NCI-H1092 treated with DMSO at 0.1 percent for 48 hours (cell line): ENCODE measurements at regions not wholly inside any gene's neighbourhood (a gene's known extent, or its start where the extent isn't known, plus 50 kb on each side); places are given as distances from the start of the nearest gene placed in this dataset.

Source experiments
- DNase-seq: peaks from one replicate; lab custom pipeline; 2025; lab: John Stamatoyannopoulos, UW

GRCh38 chr5:51449026-51449425 is 65.8 kb downstream of the ISL1 start:
- DNase-seq, result no peak

DNA sequence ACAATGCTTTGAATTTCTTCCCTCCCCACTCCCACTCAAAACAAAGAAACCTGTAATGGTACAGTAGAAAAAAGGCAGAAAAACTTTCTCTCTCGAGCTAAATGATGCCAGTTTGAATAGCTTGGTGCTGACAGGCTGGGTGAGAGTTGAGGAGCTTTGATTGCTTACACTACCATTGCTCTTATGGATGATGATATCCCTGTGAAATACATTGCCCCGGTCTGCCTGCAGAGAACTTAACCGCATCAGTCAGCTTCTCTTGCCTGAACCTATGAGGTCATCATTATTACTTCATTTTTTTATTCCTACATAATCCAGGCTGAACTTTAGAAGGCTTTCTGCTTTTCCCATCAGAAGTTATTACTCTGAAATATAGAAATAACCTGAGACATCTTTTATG is 69.3 kb downstream of the ISL1 start:
- DNase-seq, result no peak

- DNase-seq, result no peak
Observed at GRCh38 chr5:51465165-51465564, 81.9 kb downstream of the ISL1 start.

DNA sequence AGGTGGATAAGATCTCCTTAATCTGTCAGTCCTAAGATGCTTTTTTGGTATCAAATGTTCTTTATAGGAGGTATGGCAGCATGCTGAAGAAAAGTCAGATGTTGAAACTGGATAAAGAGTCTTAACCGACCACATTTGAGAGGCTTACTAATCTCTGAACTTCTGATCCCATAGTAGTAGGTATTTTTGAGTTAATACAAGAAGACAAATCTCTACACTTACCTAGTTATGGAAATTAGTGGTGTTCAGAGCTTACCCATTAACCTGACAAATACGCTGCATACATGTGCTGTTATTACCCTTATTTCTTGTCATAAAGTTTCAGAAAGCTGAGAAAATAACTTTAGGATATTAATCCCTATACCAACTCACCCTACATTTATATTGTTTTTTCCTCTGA is 83.0 kb downstream of the ISL1 start:
- DNase-seq, result no peak

GRCh38 chr5:51468196-51468595 is 84.9 kb downstream of the ISL1 start:
- DNase-seq, result no peak

- DNase-seq, result no peak
Observed at GRCh38 chr5:51471630-51472029, 88.4 kb downstream of the ISL1 start.

DNA sequence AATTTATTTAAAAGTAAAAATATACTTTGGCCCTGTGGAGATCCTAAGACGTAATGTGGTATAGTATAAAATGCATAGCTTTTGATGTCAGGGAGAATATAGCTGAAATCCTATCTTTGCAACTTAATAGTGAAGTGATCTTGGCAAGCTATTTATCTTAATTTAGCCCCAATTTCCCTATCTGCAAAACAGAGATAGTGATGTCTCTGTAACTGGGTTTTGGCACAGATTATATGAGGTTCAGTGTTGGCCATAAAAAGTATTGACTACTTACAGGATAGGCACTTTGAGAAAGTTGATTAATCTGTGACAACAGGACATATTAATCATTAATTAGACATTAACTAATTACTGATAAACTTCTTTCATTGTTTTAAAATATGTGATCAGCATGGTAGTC is 89.2 kb downstream of the ISL1 start:
- DNase-seq, result no peak

DNA sequence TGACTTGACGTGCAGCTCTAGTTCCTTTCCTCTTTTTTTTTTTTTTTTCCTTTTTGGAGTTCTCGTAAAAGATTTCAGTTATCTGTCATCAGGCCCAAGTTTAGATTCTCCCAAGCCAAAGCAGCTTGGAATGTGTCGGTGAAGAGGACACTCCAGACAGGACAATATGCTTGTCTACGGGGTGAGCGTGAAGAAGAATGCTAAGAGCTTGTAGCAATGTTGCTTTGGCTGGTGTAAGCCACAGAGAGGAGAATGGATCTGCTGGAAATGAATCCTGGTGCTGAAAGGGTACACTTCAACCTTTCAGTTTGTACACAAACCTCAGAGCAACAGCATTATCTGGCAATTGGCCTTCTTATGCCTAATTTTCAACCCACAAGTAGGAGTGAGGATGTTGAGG is 92.4 kb downstream of the ISL1 start:
- DNase-seq, result no peak

DNA sequence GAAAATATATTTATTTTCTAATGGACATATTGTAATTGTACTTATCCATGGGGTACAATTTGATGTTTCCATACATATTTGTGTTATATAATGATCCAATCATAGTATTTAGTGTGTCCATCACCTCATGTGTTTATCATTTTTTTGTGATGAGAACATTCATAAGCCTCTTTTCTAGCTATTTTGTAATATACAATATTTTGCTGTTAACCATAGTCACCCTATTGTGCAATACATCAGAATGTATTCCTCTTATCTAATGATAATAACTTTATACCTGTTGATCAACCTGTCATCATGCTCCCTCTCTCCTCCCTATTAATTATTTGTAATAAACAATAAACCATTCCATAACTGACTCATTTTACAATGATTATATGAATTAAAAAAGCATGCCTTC is 93.2 kb downstream of the ISL1 start:
- no peak for DNase-seq

- DNase-seq, result no peak
Observed at GRCh38 chr5:51479840-51480239, 96.6 kb downstream of the ISL1 start.

- DNase-seq, result no peak
Observed at GRCh38 chr5:51484326-51484725, 101.1 kb downstream of the ISL1 start.

GRCh38 chr5:51486158-51486557 is 102.9 kb downstream of the ISL1 start:
- no peak for DNase-seq

GRCh38 chr5:51487952-51488351 is 104.7 kb downstream of the ISL1 start:
- DNase-seq, result no peak

- no peak for DNase-seq
Observed at GRCh38 chr5:51488803-51489642, 105.8 kb downstream of the ISL1 start.

- DNase-seq, result no peak
Observed at GRCh38 chr5:51494821-51495220, 111.6 kb downstream of the ISL1 start.

- DNase-seq, result no peak
Observed at GRCh38 chr5:51495672-51496071, 112.4 kb downstream of the ISL1 start.

DNA sequence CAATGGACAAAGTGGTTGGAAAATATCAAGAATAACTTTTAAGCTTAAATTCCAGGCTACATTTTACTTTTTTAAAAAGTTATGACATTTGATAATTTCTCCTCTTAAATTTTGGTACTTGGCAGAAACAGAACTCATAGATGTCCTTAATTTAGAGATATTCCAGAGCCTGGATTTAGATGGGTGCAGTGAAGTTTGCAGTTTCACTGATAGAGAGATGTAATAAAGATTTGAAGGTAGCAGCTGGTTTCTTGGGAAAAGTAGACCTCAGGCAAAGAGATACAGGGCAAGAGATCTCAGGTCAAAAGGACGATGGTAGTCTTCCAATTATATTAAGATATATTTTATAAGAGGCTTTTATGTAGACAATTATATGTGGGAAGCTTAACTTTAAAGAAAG is 134.6 kb downstream of the ISL1 start:
- DNase-seq, result no peak

GRCh38 chr5:51518607-51519006 is 135.4 kb downstream of the ISL1 start:
- no peak for DNase-seq

- DNase-seq, result no peak
Observed at GRCh38 chr5:51521583-51521982, 138.3 kb downstream of the ISL1 start.

GRCh38 chr5:51539232-51539631 is 156.0 kb downstream of the ISL1 start:
- no peak for DNase-seq

- DNase-seq, result no peak
Observed at GRCh38 chr5:51544031-51544785, 161.0 kb downstream of the ISL1 start.

- no peak for DNase-seq
Observed at GRCh38 chr5:51556833-51557232, 173.6 kb downstream of the ISL1 start.

DNA sequence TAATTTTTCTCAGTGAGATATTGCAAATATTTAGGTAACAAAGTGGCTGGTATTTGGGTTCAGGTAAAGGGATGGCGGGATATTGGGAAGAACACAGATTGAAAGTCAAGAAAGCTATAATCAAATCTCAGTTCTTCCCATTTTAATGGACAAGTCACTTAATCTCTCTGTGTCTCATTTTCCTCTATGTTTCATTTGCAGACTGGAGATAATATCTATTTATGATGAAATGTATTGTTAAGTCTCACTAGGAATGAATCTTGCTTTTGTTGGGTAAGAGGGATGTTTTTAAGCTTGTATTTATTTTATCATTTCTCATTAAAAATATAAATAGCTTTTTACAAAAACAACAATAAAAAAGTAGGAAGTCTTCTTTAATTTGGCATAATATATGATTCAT is 175.4 kb downstream of the ISL1 start:
- DNase-seq, result no peak

DNA sequence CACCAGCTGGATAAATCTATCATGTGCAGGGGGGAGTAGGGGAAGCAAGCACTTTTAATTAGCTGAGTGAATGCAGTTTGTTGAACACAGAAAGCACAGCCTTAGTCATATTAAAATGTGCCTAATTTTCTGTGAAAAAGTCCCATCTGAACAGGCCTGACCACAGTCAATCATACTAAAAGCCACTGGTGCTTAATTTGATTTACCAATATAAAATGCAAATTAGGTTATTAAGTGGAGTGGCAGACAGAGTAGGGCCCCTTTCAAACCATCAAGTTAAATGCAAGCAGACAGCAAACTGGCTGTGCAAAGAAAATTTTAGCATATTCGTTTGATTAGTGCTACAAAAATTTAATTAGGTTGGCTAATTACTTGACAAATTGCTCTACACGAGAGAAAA is 176.1 kb downstream of the ISL1 start:
- DNase-seq, result no peak
